Hypothalamus (tissue), 51 donors: ENCODE measurements at regions not wholly inside any gene's neighbourhood (a gene's known extent, or its start where the extent isn't known, plus 50 kb on each side); places are given as distances from the start of the nearest gene placed in this dataset.

Experiments
- DNase-seq, 51 donors: peaks; one replicate each; lab custom pipeline; 2025; lab: John Stamatoyannopoulos, UW

DNA sequence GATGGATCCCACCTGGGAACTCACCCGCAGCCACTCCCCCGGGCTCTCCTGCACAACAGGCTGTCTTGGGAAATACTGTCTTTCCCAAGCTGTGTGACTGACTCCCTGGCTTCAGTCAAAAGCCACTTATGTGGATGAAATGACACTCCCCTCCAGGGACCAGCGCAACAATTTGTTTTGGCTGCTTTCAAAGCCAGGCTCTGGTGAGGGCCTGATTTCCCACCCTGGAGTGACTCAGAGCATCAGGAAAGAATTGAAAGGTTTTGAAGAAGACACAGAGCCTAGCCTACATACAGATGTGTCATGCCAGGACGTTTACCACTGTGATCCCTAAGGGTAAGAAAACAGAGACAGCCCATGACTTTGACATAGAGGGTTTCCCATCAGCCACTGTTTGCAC is 550.5 kb downstream of the MIAT start:
- no peak for DNase-seq

- no peak for DNase-seq
Observed at GRCh38 chr22:27210111-27210730, 552.8 kb downstream of the MIAT start.

DNA sequence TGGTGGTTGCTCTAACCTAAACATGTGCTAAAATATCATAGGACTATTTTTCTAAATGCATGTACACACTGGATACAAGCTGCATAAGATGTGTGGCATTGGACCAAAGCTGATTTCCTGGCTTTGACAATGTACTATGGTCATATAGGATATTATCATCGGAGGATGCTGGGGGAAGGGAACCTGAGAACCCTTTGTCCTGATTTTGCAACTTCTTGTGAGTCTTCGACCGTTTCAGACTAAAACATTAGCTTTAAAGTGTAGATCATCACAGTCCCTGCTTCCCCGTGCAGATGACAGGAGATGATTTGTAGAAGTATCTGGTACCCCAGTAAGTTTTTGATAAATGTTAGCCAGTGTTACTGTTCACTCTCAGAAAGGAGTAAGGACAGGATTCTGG is 554.7 kb downstream of the MIAT start:
- DNase-seq: no peak

DNA sequence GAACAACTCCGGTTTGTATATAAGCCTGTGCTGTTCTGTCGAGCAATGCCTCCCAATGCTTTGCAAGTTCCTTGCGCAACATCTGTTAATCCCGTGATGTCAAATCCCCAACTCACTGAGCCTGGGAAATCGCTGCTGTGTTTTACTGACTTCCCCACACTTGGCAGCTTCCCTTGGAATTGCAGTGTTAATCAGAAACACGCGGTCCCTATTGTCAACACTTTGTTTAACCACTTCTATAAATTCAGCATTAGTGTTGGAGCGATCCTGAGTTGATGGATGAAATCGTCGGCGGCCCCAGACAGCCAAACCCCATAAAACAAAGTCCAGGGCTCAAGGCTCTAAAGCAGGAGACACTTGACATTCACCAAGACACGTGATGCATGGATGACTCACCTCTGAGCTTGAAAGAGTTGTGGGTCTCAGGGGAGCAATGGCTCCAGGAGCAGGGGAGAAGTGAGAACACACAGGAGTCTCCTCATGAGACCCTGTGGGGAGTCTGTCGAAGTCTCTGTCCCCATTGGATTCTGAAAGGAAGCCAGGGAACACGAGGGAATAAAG is 555.3 kb downstream of the MIAT start:
- DNase-seq: no peak

DNA sequence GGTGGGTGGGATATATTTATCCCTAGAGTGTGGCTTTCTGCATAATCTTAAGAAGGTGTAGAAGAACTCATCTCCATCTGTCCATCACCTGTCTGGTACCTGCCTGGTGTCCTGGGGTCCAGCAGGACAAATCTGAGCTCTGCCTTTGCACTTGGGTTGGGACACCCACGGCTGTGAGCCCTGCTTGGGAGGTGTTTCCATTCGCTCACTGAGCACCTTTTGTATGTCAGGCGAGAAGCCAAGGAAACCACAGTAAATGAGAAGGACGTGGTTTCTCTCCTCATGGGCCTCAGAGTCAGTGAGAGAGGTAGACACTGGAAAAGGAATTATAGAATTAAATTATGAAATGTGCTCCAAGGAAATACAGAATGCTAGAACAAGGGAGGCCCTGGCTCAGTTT is 555.9 kb downstream of the MIAT start:
- DNase-seq: no peak

DNA sequence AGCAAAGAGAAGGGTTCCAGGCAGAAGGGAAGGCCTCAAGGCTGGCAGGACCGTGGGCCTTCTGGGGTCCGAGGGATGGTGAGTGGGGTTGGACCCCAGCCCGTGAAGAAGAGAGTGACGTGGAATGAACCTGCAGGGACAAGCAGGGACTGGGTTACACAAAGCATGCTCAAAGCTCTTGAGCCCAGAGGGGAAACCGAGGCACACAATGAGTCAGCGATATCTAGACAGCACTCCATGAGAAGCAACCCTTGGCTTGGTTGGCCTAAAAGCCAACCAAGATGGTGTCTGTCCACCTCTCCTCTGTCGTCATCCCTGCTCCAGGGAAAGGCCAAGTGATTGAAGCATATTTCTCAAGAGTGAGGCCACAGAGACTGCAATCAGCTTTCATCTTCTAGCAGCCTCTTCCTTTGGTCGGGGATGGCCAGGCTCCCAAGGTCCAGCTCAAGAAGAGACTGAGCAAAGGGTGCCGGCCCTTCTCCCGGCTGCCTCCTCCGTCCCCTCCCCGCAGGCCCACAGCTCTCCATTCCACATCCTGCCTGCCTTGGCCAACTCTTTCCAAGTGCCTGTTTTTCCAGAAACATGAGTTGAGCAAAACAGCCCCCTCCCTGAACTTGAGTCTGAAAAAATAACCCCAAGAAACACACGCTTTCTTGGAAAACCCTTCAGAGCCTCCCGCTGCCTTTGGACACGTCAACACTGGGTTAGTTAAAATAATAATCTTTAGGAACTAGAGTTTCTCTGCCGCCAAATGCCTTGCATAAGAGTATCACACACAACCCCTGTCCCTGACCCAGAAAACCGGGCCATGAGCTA is 556.6 kb downstream of the MIAT start:
- DNase-seq: no peak

DNA sequence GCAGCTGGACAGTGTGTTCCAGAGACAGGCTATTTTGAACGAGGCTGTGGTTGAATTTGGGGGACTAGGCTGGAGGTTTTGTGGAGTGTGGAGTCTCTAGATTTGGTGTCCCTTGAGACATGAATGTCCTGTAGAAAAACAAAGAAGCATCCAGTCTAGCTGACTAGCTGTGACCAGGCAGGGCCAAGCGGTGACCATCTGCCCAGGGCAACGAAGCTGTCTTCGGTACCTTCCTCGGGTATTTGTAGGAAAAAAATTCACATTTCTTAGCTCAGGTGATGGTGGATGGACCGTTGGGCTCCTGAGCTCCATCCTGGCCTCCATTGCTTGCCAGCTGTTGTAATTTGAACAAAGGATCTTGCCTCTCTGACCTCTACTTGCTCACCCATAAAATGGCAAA is 557.3 kb downstream of the MIAT start:
- no peak for DNase-seq

GRCh38 chr22:27215871-27216270 is 558.5 kb downstream of the MIAT start:
- DNase-seq: no peak

DNA sequence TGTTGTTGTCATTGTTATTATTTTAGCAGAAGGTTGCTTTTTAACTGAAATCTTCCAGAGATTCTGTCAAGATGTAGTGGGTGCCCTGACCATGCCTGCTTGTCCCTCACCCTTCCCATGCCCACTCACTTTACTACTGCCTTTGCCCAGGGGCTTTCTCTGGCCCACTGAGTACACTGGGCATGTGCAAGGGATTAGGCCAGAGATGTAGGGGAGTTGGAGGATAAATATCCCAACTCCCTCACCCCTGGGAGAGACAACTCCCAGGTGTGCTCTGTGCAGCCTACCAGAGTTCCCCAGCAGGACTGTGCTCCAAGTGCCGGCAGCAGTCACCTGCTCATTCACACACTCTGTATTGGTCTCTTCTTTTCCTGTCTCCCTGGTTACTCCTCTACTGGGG is 559.1 kb downstream of the MIAT start:
- no peak for DNase-seq

DNA sequence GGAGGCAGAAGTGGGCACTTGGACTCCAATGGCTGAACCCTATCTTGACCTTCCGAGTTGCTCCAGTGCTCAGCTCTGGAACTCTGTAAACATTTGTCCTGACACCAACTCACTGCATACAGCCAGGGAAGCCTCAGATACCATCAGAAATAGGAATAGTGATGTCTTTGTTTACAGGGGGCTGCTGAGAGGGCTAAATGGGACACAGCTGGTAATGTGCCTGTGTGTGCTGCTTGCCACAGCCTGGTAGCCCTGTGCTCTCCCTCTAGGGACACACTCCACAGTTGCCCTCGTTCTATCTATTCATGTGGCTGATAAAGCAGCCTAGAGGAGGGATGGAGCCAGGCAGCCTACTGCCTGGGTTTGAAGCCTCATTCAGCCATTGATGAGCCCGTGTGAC is 559.8 kb downstream of the MIAT start:
- DNase-seq: no peak

DNA sequence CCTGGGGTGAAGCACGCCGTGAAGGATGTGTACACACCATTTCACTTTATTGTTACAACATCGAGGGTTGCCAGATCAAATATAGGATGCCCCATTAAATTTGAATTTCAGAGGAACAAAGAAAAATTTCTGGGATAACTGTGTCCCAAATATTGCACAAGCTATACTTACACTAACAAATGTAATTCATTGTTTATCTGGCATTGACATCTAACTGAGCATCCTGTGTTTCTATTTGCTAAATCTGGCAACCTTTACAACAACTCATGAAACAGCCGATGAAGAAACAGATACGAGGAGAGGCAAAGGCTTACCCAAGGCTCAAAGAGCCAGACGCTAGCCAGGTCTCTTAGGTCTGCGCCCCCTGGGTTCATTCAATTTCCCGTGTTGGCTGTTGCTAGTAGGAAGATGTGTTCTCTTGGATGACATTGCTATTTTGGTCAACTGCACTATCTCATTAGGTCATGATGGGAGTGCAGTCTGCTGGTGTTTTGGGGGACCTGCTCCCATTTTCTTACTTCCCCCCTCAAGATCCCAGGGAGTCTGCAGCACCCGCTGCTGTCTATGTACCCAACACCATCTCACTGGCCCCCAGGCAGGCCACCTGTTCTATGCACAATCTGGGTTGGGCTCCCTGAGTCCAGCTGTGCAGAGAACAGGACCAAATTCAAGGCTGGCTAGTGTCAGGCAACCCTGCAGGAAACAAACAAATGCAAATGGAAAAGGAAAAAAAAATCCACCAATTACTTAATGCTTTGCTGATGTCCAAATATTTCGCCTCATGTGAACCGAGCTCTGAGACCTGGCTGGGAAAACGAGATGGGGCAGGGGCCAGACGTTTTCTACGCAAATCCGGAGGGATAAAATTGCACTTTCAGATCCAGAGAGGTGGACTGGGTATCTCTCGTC is 560.9 kb downstream of the MIAT start:
- DNase-seq: no peak

DNA sequence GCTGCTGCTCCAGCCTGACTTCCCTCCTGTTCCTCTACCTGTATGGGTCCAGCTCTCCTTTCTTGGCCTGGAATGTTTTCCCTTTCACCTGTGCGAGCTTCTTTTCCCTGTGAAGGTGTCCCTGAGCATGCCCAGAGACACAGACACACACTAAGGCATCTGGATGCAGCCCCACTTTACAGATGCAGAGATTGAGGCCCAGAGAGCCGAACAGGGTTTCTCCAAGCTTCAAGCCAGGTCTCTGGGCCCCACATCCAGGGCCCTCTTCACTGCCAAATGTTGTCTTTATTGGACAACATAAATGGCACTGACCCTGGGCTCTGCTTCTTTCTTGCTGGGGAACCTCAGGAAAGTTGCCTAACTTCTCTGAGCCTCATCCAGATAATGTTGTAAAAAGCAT is 561.6 kb downstream of the MIAT start:
- no peak for DNase-seq

DNA sequence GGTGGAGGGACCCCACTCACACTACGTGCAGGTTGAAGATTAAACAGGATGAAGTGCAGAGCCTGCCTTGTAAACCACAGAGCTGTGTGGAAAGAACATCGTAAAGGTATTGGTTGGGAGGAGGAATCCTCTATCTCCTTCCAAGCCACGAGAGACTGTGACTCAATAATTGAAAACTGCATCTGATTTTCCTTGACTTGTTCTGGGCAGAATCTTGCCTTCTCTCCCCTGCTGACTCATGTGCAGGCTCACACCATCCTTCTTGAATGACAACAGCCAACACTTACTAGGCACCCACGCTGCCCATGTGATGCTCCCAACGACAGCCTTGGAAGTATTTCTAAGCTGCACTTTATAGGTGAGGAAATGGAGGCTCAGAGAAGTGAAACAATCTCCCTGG is 563.0 kb downstream of the MIAT start:
- peak in 5 of 51 donors; percentile 7 to 50 (median 29) for DNase-seq

- no peak for DNase-seq
Observed at GRCh38 chr22:27222178-27222577, 564.8 kb downstream of the MIAT start.

GRCh38 chr22:27223317-27224177 is 566.2 kb downstream of the MIAT start:
- DNase-seq: no peak

GRCh38 chr22:27224485-27225374 is 567.3 kb downstream of the MIAT start:
- no peak for DNase-seq

GRCh38 chr22:27226666-27227065 is 569.3 kb downstream of the MIAT start:
- no peak for DNase-seq

GRCh38 chr22:27228771-27229170 is 571.4 kb downstream of the MIAT start:
- no peak for DNase-seq

DNA sequence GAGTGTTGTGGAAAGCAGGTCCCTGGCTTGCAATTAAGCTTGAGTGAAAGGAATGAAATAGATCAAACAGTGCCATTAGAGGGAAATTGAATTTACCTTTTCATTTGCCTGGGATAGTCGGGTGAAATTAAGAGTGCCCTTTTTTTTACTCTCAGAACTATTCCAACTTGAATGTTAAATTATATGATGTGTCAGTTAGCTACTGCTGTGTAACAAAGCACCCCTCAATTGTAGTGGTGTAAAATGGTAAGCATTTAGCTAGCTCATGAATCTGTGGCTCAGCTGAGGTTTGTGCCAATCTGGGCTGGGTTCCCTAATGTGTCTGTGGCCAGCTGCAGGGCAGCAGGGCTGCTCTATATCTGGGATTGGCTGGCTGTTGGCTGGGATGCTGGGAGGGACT is 571.4 kb downstream of the MN1 start:
- DNase-seq: no peak
